Upper lobe of right lung (tissue), 1 donor: ENCODE measurements at regions not wholly inside any gene's neighbourhood (a gene's known extent, or its start where the extent isn't known, plus 50 kb on each side); places are given as distances from the start of the nearest gene placed in this dataset.

Experiments
- ATAC-seq: fragments of 200-7000 bp; cut with Tn5 transposase; one replicate; pipeline ENCODE4 v1.9.1; 2020; ENCODE audit warnings: mild to moderate bottlenecking, moderate library complexity
- DNase-seq: peaks from one replicate; pipeline ENCODE4 v3.0.0-alpha.2; 2020
- H3K27ac ChIP-seq: fragments of 200-600 bp; one replicate; pipeline ENCODE4 v1.8.0; 2022
- H3K27me3 ChIP-seq: fragments of 200-600 bp; one replicate; pipeline ENCODE4 v1.8.0; 2022; ENCODE audit warnings: mild to moderate bottlenecking
- H3K36me3 ChIP-seq: fragments of 200-600 bp; one replicate; pipeline ENCODE4 v1.8.0; 2022
- H3K4me1 ChIP-seq: fragments of 200-600 bp; one replicate; pipeline ENCODE4 v1.8.0; 2022
- H3K4me3 ChIP-seq: fragments of 200-600 bp; one replicate; pipeline ENCODE4 v1.8.0; 2022; ENCODE audit warnings: mild to moderate bottlenecking
- H3K9me3 ChIP-seq: fragments of 200-600 bp; one replicate; pipeline ENCODE4 v1.8.0; 2022
- intact Hi-C: fragments of 100-400 bp; cut with DNase I; formaldehyde crosslinking; loops from one replicate; pipeline ENCODE4 v1.11.0; 2022
- TF ChIP-seq, protein P1 (sequence below): fragments of 200-600 bp; IDR thresholded peaks from one replicate; pipeline ENCODE4 v1.8.0; 2022; ENCODE audit warnings: antibody characterized with exemption
- donor health status: DM: no; HTN: yes; CAD: no; lungs with severe emphysema.

- Histone ChIP-seq H3K4me3 (no peak overlapping the region), H3K27ac (no peak overlapping the region), H3K36me3 (no peaks in the 10 kb centered on the region), H3K9me3 (no peaks in the 10 kb centered on the region), H3K27me3 (no peaks in the 10 kb centered on the region), H3K4me1 (no peaks in the 10 kb centered on the region)
- DNase-seq: no peak
- TF ChIP-seq, protein P1, sequence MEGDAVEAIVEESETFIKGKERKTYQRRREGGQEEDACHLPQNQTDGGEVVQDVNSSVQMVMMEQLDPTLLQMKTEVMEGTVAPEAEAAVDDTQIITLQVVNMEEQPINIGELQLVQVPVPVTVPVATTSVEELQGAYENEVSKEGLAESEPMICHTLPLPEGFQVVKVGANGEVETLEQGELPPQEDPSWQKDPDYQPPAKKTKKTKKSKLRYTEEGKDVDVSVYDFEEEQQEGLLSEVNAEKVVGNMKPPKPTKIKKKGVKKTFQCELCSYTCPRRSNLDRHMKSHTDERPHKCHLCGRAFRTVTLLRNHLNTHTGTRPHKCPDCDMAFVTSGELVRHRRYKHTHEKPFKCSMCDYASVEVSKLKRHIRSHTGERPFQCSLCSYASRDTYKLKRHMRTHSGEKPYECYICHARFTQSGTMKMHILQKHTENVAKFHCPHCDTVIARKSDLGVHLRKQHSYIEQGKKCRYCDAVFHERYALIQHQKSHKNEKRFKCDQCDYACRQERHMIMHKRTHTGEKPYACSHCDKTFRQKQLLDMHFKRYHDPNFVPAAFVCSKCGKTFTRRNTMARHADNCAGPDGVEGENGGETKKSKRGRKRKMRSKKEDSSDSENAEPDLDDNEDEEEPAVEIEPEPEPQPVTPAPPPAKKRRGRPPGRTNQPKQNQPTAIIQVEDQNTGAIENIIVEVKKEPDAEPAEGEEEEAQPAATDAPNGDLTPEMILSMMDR: no peak
- intact Hi-C loops: no loop called here
- ATAC-seq: no peak
These were observed 156.0 kb upstream of the ZC3H15 start for GRCh38 chr2:186330050-186330449.

DNA sequence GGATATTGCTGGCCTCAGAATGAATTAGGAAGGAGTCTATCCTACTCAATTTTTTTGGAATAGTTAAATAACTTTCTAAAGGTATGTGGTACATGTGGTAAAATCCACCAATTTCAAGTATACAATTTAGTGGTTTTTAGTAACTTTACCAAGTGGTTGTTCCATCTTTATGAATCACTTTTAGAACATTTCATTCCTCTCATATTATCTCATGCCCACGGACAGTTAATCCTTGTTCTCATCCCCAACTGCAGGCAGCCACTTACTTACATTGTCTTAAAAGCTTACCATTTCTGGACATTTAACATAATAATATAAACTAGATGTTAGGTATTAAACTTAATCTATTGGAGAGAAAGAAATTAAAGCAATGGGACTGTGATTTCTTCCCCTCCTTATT, 146.3 kb upstream of the ZC3H15 start:
- intact Hi-C loops: no loop called here
- TF ChIP-seq, protein P1: no peak

GRCh38 chr2:186342029-186342428, 144.0 kb upstream of the ZC3H15 start:
- Histone ChIP-seq H3K27me3 (no peaks in the 10 kb centered on the region), H3K36me3 (no peaks in the 10 kb centered on the region), H3K4me3 (no peak overlapping the region), H3K27ac (no peak overlapping the region), H3K9me3 (no peaks in the 10 kb centered on the region), H3K4me1 (no peaks in the 10 kb centered on the region)
- intact Hi-C loops: no loop called here
- TF ChIP-seq, protein P1: no peak
- ATAC-seq: no peak
- DNase-seq: no peak

More for the DNA sequence above, 146.3 kb upstream of the ZC3H15 start:
- no peaks in the 10 kb centered on the region for H3K36me3 ChIP-seq
- no peak for ATAC-seq
- no peaks in the 10 kb centered on the region for H3K9me3 ChIP-seq
- H3K4me1 ChIP-seq: no peaks in the 10 kb centered on the region
- no peak overlapping the region for H3K4me3 ChIP-seq
- H3K27ac ChIP-seq: no peak overlapping the region
- H3K27me3 ChIP-seq: no peaks in the 10 kb centered on the region
- DNase-seq: no peak

- Histone ChIP-seq H3K4me1 (no peaks in the 10 kb centered on the region), H3K27ac (no peak overlapping the region), H3K27me3 (no peaks in the 10 kb centered on the region), H3K4me3 (no peak overlapping the region), H3K36me3 (no peaks in the 10 kb centered on the region), H3K9me3 (no peaks in the 10 kb centered on the region)
- DNase-seq (no peak), ATAC-seq (no peak)
- TF ChIP-seq, protein P1: no peak
- intact Hi-C loops: no loop called here
These were observed 140.3 kb upstream of the ZC3H15 start for GRCh38 chr2:186345745-186346144.

GRCh38 chr2:186346216-186346615, 139.8 kb upstream of the ZC3H15 start:
- Histone ChIP-seq H3K27ac (no peak overlapping the region), H3K27me3 (no peaks in the 10 kb centered on the region), H3K9me3 (no peaks in the 10 kb centered on the region), H3K4me3 (no peak overlapping the region), H3K4me1 (no peaks in the 10 kb centered on the region), H3K36me3 (no peaks in the 10 kb centered on the region)
- no peak for ATAC-seq
- intact Hi-C loops: no loop called here
- no peak for DNase-seq
- TF ChIP-seq, protein P1: no peak

DNA sequence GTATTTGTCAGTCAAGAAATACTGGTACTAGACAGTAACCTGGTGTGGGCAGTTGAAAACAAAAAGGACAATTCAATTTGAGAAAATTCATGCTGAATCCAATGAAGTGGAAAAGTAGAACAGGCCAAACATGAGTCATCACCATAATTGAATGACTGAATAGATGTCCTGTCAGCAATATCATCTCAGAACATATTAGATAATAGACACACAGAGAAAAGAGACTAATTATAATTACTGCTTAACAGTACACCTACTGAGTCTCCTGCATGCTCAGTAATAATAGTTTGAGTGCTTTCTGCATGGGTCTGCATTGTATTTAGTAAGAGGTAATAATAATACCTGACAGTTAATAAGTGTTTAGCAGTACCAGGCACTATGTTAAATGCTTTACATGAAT, 138.6 kb upstream of the ZC3H15 start:
- no peak overlapping the region for H3K27ac ChIP-seq
- TF ChIP-seq, protein P1: no peak
- no peak overlapping the region for H3K4me3 ChIP-seq
- no peaks in the 10 kb centered on the region for H3K36me3 ChIP-seq
- intact Hi-C loops: no loop called here
- H3K4me1 ChIP-seq: no peaks in the 10 kb centered on the region
- DNase-seq (no peak), ATAC-seq (no peak)
- no peaks in the 10 kb centered on the region for H3K9me3 ChIP-seq
- H3K27me3 ChIP-seq: no peaks in the 10 kb centered on the region
